HG02798 (cell line): ENCODE measurements at regions not wholly inside any gene's neighbourhood (a gene's known extent, or its start where the extent isn't known, plus 50 kb on each side); places are given as distances from the start of the nearest gene placed in this dataset.

Experiments
- ATAC-seq: cut with Tn5 transposase; IDR thresholded peaks from one replicate; pipeline ENCODE4 v1.9.1; 2021; ENCODE audit warnings: mild to moderate bottlenecking; ENCODE audit not compliant: unreplicated experiment, poor library complexity

DNA sequence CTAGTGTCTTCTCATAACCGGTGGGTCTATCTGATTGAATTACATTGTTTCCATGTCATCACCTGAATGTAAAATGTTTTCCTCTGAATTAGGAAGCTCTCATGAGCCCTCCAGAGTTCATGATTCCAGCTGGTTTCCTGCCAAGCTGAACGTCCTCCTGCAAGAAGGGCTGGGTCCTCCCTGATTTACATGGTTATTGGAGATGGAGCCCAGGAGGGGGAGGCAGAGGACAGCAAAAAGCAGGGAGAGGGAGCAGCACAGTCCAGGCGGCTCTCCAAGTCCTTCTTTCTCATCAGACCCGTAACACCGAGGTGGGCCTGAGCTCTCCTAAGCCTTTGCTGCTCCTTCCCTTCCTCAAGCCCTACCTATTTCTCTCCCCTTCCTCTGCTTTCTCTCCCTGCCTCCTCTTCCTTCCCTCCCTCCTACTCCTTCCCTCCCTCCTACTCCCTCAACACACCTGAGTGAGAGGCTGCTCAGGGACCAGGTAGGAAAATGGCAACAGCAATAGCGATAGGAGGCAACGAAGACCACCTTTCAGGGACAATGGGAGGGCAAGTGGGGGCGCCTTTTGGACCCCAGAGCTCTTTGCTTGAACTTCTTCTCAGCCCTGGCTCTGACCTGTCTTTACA is 265.9 kb downstream of the PRDM2 start:
- no peak for ATAC-seq

DNA sequence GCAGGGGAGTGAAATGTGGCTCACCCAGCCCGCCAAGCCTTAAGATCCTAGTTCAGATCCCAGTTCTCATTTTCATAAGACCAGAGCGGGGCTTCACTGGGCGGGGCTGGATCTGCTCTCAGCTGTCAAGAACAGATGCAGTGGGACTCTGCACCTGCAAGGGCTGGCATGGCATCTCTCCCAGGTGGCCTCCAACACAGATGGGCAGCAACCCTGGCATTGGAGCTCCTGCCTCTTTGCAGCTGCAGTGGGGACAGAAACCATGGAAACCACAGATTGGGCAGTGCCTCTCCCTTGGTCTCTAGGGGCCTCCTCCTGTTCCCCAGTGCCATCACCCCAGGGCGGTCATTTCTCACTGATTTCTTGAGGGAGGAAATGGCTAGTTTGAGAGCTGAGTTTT is 267.7 kb downstream of the PRDM2 start:
- no peak for ATAC-seq

DNA sequence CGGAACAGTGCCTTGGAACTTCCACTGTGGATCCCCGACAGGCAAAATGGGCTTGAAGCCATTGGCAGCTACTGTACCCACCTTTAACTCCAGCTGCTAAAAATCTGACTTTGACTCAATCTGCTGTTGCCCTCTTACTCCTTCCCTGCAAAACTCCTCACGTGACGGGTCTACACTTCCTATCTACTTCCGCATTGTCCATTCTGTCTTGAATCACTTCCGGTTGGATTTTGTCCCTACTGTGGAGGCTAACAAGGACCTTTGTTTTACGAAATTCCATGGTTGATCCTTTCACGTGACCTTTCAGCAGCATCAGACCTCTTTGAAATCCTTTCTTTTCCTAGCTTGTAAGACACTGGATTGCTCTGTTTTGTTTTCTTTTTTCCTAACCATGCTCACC is 268.4 kb downstream of the PRDM2 start:
- ATAC-seq: no peak

DNA sequence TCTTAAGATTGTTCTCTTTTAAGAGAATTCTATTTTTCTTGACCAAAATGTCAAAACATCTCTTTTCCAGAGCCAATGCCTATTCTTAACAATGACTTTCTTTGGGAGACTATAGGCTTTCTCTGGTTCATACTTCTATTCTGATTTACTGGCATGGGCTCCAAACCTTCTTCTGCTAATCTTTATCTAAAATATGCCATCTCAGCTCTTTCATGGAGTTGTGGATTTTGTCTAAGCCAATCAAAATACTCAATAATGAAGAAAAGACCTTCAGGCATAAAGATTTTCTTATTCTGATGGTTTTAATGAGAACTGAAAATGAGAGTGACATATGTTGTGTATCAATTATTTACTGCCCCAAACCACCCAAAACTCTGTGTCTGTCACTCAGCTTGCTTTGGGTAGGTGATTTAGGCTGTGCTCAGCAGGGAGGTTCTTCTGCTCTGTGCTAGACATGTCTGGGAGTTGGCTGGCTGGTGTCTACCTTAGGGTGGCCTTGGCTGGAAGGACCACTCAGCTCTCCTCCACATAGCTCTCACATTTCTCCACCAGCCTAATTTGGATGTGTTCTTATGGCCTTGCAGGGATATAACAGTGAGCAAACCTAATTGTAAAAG is 270.8 kb downstream of the PRDM2 start:
- no peak for ATAC-seq

DNA sequence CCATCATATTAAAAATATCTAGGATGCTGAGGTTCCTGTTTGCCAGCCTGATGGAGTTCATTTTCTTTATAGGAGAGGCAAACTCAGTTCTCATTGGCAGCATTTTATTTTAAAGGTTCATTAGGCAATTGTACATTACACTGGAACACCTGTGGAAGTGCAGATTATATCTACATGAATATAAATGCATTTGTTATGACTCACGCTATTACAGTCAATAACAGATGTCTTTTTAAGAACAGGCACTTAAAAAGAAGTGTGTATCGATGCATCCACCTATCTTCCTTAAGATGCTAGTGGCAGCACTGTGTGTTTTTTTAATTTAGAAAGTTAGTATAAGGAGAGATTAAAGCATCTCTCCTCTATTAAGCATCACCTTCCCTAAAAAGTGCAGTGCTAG is 276.5 kb downstream of the PRDM2 start:
- ATAC-seq: no peak

DNA sequence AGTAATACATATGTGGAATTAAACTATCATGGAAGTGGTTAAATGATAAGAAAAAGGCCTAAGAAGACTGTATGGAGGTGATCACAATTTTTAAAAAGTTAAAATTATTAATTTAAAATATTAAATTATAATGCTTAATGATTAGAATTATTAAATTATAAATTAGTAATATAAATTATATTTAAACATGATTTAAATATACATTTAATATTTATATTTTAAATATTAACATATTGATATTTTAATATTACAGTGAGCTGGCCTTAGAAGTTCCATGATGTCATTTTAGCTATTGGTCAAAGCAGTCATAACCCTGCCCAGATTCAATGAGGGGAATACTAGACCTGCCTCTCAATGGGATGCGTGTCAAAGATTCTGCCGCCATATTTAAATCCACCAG is 281.2 kb downstream of the PRDM2 start:
- no peak for ATAC-seq

DNA sequence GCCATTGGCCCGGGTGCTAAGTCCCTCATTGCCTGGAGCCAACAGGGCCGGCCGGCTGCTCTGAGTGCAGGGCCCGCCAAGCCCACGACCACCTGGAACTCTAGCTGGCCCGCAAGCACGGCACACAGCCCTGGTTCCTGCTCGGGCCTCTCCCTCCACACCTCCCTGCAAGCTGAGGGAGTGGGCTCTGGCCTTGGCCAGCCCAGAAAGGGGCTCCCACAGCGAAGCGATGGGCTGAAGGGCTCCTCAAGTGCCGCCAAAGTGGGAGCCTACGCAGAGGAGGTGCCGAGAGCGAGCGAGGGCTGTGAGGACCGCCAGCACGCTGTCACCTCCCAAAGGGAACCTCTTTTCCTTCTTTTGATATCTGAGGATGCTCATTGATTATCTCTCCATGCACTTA is 283.4 kb downstream of the PRDM2 start:
- no peak for ATAC-seq

DNA sequence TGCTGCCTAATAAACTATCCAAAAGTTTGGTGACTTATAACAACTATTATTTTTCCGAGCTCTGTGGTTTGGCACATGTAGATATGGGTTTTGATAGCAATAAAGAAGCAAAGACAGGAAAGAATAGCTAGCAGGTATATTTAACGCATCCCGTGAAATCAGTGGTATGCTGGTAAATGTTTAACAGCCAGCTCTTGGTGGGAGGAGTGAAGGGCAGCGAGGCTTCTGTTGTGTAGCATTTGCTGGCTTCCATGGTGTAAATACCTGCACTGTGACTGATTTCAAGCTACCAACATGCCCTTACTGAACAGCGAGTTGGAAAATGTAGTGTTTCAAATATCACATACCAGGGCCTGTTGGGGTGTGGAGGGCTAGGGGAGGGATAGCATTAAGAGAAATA is 291.0 kb downstream of the PRDM2 start:
- ATAC-seq: no peak

DNA sequence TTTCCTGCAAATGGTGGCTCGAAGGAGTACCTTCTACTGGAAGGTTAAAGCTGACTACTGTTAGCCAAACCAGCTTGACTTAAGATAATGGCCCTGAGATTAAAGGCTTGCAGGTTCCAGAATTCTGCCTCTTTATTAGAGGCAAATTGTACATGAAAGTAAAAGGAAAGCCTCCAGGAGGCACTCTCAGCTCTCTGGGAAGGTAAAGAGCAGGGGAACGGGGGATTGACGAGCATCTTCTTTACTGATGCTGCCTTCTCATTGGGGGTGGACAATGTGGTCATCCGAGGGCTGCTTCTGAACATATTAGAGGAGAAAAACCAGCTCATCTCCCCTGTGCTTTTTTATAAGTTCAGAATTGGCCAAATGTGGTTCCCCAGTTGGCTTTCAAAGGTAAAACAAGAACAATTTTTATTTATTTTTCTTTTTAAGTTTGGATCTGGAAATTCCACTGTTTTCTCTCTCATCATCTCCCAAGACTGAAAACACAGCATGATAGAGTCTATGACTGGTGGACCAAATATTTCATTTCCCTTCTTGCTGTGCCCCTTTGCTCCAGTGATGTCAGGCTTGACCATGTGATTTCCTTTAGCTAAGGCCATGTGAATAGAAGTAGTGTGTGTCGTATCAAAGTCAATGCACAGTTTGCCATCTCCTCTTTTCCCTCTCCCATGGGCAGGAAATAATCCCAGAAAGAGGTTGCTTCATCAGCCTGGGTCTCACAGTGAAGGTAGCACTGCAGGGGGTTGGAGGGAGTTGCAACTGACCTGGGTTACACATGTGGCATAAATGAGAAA is 292.7 kb downstream of the PRDM2 start:
- no peak for ATAC-seq

DNA sequence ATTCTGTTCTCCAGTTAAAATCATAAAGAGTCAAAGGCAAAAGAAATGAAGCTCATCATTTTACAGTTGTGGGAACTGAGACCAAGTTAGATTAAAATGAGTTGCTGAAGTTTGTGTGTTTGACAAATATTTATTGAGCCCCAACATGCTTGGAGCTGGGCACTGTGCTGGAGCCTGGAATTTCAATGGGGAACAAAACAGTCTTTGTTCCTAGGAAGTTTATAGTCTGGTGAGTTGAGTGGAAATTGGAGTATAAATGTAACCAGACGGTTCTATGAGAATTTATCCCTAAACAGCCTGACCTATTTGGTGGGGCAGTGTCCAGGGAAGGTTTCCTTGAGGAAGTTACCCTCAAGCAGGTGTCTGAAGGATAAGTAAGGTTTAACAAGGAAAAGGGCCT is 294.4 kb downstream of the PRDM2 start:
- no peak for ATAC-seq

DNA sequence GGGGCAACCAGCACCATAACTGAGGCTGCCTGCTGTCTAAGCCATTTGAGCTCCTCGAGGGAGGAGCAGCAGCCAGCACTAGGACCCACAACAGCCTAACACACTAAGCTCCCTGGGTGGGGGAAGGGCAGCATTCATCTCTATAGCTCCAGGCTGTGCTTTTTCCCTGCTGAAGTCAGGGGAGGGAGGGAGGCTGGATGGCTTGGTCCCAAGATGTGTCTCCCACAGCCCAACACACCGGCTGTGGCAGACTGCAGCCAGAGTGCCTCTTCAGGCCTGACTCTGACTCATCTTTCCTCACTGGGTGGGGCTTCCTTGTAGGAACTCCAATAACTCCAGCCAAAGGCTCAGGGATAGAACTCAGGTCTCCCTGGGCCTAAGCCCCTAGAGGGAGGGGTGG is 296.3 kb downstream of the PRDM2 start:
- ATAC-seq: no peak

DNA sequence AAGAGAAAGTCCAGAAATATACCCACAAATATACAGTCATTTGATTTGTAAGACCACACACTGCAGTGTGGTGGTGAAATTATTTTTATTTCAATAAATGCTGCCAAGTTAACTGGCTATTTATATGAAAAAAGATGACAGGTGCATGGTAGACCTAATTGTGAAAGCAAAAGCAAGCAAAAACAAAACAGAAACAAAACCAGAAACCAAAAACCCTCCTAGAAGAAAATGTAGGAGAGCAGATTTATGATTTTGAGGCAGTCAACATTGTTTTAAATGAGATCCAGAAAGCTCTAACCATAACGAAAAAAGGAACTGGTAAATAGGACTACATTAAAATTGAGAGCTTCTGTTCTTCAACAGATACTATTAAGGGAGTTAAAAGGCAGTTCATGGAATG is 303.6 kb downstream of the PRDM2 start:
- ATAC-seq: no peak

DNA sequence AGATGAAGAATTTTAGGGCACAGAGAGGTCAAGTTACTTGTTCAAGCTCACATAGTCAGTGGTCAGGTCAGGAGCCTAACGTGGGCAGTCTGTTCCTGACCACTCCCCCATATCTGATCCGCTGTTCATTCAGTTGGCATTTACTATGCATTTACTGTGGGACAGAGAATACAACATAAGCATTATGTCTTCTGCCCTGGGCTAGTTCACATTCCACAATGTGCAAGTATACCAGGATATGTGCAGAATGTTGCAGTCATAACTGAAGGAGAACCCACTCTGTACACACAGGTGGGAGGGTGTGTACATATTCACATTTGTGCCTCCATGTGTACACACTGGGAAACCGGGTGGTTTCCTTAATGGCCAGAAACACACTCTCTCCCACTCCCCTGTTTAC is 309.6 kb downstream of the PRDM2 start:
- no peak for ATAC-seq

DNA sequence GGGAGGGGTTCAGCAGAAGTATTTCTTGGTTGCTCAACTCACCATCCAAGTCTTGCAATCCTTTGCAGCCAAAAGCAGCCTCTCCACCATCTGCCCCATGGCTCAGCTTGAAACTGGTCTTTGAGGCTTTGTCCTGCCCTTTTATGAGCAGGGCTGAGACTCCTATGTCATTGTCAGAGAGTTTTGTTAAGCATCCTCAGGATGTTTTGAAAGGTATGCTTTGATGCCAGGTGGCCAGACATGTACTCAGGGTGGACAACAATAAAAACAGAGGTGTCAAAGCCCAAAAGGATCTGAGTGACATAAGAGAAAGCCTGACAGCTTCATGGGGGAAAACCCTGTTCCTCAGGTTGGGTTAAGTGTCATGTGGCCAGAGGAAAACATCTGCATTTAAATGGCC is 310.5 kb downstream of the PRDM2 start:
- no peak for ATAC-seq

DNA sequence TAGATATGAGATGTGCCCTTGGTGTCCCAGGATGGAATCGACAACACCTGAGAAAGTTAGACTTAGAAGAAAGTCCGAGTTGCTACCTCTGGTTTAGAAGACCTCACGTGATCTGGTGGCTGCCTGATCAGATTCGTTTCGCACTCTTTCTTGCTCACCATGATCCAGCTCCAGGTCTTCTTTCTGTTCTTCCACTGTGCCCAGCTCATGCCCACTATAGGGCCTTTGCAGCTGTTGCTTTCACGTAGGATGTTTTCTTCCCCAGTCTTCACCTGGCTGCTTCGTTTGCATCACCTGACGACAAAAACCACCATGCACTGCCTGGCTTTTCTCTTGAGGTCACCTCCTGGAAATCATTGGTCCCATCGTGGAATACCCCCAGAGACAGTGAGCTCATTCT is 311.1 kb downstream of the PRDM2 start:
- ATAC-seq: no peak

DNA sequence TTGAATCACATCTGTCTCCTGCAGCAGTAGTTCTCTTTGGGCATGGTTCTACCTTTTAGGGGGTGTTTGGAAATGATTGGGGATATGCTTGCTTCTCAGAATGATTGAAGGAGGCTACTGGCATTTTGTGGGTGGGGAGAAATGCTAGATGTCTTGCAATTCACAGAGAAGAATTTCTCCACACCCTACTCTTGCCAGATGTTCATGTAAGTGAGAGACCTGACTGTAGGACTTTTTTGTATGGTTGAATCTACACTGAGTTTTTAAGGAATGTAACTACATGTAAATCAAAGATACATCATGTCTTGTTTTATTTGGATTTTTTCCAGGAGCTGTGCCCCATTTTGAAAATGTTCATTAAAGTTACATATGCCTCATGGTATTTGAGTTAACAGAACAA is 311.9 kb downstream of the PRDM2 start:
- no peak for ATAC-seq

DNA sequence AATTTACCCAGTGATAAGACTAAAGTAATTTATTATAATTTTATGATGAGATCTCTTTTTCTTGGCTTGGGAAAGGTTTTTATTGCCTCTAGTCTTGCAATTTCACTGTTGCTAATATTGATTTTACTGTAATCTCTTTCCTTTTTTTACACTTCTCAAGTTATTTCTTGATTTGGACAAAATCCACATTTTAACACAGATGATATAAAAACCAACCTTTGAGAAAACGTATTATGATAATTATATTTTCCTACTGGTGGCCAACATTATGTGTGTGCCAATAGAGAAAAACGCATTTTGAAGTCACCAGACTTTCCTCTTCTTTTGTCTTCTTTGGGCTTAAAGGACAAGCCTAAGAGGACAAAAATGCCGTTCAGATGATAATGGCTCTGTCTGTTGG is 314.9 kb downstream of the PRDM2 start:
- ATAC-seq: no peak

DNA sequence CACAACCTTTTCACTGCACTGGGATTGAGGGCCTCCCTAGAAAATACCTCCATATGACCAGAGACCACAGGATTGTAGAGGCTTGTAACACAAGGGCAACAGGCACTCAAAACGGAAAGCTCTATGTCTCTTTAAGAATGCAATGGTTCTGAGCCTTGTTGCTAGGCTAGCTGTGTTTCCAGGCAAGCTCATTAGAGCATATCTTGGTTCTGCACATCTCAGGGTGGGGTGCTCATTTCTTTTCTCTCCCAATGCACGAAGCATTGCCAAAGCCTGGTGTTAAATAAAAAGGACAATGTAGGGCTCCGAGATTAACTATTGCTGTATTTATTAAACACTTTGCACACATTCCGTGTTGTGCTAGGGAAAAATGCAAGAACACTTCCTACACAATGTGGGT is 315.9 kb downstream of the PRDM2 start:
- ATAC-seq: no peak

DNA sequence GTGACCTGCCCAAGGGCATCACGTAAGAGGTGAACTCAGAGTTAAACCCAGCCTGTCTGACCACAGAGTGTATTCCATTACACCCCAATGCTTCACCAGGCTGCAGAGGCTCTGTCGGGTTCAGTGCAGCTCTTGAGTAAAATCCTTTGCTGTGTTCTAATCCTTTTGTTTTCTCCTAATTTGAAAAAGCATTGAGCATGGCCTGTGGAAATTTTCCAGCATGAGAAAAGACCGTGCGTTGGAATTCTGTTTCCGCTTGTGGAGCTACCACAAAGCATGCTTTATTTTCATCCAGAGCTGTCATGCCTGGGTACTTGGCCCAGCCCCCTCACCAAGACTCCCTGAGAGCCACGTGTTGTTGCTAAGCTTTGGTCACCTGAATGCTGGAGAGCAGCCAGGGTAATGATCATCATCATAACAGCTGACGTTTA is 317.6 kb downstream of the PRDM2 start:
- ATAC-seq: no peak

DNA sequence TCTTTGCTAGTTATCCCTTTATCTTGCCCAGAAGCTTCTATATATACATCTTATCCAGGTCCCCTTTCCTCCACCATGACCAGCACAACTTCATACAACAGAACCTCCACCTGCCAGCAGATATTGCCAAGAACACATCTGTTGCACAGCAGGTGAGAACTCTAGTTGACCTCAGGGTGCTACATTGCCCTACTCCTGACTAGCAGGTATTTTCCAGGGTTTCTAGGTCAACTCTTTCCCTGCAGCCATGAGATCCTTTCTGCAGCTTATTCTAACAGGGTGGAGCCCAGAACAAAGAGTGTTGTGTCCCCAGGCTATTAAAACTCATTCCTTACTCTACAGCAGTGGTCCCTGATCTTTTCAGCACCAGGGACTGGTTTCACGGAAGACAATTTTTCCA is 319.5 kb downstream of the PRDM2 start:
- ATAC-seq: no peak

DNA sequence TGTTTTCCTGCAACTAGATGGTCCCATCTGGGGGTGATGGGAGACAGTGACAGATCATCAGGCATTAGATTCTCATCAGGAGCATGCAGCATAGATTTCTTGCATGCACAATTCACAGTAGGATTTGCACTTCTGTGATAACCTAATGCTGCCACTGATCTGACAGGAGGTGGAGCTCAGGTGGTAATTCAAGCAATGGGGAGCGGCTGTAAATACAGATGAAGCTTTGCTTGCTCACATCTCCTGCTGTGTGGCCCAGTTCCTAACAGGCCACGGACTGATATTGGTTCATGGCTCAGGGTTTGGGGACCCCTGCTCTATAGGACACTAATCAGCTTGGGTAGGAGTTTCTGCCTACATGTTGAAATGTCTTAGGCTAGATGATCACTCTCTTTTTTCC is 320.0 kb downstream of the PRDM2 start:
- no peak for ATAC-seq

DNA sequence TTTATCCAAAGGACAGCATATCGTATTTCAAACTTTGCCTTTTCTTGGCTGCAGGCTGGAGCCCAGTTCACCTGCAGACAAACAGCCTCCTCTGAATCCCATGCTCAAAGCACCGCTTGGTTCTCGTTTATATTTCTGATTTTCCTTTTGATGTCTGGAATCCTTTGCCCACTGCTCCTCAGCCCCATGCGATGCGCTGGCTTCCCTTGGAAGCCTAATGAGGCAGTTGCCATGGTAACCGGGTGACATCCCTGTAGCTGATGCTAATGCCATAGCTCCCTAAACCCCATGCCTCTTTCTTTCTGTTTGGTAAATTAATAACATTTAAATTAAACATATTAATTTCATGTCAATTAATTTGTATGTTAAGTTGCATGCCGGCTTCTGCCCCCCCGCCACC is 327.1 kb downstream of the PRDM2 start:
- no peak for ATAC-seq
